Epithelial cell of esophagus (primary cell): ENCODE measurements at regions not wholly inside any gene's neighbourhood (a gene's known extent, or its start where the extent isn't known, plus 50 kb on each side); places are given as distances from the start of the nearest gene placed in this dataset.

Experiments
- DNase-seq: peaks from one replicate; pipeline ENCODE4 v3.0.0; 2010; ENCODE audit warnings: low read depth
- H3K4me3 ChIP-seq: 2 replicates; pipeline ENCODE4 v1.5.1; 2011; ENCODE audit warnings: mild to moderate bottlenecking, low read length, control low read depth
- CTCF ChIP-seq: IDR thresholded peaks from 2 replicates; pipeline ENCODE4 v1.5.1; 2011; ENCODE audit warnings: low read depth, mild to moderate bottlenecking, low read length, control low read depth, inconsistent platforms; ENCODE audit not compliant: insufficient read depth; ENCODE audit errors: missing control alignments

GRCh38 chr12:83326666-83327065 is 640.0 kb downstream of the TMTC2 start:
- no peak overlapping the region for H3K4me3 ChIP-seq
- TF ChIP-seq CTCF: no peak
- no peak for DNase-seq

GRCh38 chr12:83323866-83324265 is 637.2 kb downstream of the TMTC2 start:
- no peak for DNase-seq
- H3K4me3 ChIP-seq: no peak overlapping the region
- no peak for TF ChIP-seq CTCF

GRCh38 chr12:83322809-83323208 is 636.1 kb downstream of the TMTC2 start:
- no peak for DNase-seq
- no peak overlapping the region for H3K4me3 ChIP-seq
- no peak for TF ChIP-seq CTCF

GRCh38 chr12:83321971-83322370 is 635.3 kb downstream of the TMTC2 start:
- no peak for DNase-seq

GRCh38 chr12:83320350-83320749 is 633.6 kb downstream of the TMTC2 start:
- DNase-seq: no peak
- no peak overlapping the region for H3K4me3 ChIP-seq
- TF ChIP-seq CTCF: no peak

More at GRCh38 chr12:83321971-83322370, 635.3 kb downstream of the TMTC2 start:
- TF ChIP-seq CTCF: no peak
- H3K4me3 ChIP-seq: no peak overlapping the region

- DNase-seq: peak; percentile 19
- no peak overlapping the region for H3K4me3 ChIP-seq
- TF ChIP-seq CTCF: no peak
Observed at GRCh38 chr12:83318386-83319098, 631.8 kb downstream of the TMTC2 start.

- DNase-seq: no peak
- TF ChIP-seq CTCF: no peak
- no peak overlapping the region for H3K4me3 ChIP-seq
Observed at GRCh38 chr12:83317595-83317994, 630.9 kb downstream of the TMTC2 start.
